ENCODE measurements at regions not wholly inside any gene's neighbourhood (a gene's known extent, or its start where the extent isn't known, plus 50 kb on each side); places are given as distances from the start of the nearest gene placed in this dataset.

DNA sequence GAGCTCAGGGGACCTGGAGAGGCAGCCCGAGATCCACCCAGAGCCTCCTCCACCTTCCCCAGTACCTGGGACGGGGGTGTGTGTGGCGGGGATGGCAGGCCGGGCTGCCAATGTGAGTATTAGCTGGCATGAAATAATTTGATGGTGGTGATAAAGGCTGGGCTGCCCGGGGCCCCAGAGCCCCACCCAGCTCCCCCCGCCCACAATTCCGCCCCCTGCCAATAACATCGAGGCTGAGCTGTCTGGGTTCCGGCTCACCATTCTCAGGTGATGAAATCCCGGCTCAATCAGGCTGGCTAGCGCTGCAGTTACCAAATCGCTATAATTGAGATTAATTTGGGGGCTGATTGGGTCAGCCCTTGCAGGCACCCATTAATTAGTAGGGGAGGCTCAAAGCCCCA lies 103.8 kb upstream of the CASZ1 start:
- TF ChIP-seq, protein P1, sequence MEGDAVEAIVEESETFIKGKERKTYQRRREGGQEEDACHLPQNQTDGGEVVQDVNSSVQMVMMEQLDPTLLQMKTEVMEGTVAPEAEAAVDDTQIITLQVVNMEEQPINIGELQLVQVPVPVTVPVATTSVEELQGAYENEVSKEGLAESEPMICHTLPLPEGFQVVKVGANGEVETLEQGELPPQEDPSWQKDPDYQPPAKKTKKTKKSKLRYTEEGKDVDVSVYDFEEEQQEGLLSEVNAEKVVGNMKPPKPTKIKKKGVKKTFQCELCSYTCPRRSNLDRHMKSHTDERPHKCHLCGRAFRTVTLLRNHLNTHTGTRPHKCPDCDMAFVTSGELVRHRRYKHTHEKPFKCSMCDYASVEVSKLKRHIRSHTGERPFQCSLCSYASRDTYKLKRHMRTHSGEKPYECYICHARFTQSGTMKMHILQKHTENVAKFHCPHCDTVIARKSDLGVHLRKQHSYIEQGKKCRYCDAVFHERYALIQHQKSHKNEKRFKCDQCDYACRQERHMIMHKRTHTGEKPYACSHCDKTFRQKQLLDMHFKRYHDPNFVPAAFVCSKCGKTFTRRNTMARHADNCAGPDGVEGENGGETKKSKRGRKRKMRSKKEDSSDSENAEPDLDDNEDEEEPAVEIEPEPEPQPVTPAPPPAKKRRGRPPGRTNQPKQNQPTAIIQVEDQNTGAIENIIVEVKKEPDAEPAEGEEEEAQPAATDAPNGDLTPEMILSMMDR (IDR thresholded peaks at IDR 0.05; ENCODE audit: low read depth, low read length, missing input control): no peak
- no peak for TF ChIP-seq YY1 (IDR thresholded peaks at IDR 0.05)
